GM21515 (cell line): ENCODE measurements at regions not wholly inside any gene's neighbourhood (a gene's known extent, or its start where the extent isn't known, plus 50 kb on each side); places are given as distances from the start of the nearest gene placed in this dataset.
A peak's percentile ranks its signal among the peaks of the same experiment; 100 is the strongest.
"Not testable (repeated sequence)": the region's sequence is repeated elsewhere in the genome, so short reads cannot be mapped to it uniquely, and the experiment has no call there.

ENCODE experiments used
- ATAC-seq: cut with Tn5 transposase; IDR thresholded peaks from one replicate; pipeline ENCODE4 v1.9.1; 2021; ENCODE audit not compliant: unreplicated experiment

DNA sequence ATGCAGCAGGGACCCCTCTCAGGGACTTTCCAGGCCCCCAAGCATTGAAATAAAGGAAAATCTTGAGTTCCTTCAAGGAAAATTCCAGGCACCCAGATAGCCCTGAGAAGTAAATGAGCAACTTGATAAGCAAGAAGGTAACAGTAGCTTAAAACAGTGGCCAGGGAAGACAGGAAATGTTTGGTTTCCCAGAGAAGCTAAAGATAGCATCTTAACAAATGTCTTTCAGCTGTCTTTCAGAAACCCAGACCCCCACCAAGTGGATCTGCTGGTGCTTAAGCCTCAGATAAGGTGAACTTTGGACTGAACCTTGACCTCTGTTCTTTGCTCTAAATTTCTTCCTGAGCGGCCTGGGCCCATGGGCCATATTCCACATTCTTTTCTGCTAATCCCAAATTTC, 117.8 kb upstream of the CST7 start:
- no peak for ATAC-seq

DNA sequence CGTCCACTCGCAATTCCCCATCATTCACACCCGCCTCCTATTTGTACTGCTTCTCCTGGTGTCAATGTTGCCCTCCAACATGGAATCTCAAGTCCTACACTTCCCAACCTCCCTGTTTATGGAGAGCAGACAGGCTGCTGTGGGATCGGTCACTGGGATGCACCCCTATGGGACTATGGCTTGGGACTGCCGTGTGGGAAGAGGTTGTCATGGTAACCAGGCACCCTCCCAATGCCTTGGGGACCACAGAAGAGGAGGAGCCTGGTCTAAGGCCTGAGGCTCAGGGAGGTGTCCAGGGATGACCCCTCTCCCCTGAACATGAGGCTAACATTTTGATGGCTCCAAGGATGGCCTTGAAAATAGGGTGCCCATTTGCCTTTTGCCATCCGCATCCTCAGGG, 116.6 kb upstream of the CST7 start:
- no peak for ATAC-seq

DNA sequence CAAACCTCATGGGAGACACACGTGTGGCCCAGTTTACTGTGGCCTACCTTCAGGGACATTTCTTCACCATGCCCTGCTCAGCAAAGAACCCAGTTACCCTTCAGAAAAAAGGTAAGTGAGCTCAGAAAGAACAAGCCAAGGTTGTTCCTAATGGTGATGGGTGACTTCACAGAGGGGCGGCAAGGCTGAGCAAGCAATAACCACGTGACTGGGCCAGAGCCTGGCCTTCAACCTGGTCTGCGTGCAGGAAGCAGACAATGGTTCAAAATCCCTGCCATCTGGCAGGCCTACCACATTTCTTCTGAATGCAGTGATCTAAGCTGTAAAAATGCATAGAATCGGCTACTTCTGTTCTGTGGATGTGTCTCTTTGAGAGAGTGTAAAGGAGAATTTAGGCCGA, 115.5 kb upstream of the CST7 start:
- no peak for ATAC-seq

DNA sequence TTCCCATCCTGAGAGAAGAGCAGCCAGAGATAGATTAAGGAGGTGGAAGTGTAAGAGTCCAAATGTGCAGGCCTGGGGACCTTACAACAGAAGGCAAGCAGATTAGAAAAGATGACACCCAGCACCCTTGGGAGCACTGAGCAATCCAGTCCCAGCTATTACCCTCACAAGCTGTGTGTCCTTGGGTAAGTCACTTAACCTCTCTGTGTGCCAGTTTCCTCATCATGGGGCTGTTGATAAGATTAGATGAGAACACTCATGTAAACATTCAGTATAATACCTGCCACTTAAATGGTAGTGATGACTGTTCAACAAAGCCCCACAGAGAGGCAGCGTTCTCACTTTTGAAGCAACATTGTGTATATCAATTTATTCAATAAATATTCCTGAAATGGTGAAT, 114.8 kb upstream of the CST7 start:
- ATAC-seq = no peak

DNA sequence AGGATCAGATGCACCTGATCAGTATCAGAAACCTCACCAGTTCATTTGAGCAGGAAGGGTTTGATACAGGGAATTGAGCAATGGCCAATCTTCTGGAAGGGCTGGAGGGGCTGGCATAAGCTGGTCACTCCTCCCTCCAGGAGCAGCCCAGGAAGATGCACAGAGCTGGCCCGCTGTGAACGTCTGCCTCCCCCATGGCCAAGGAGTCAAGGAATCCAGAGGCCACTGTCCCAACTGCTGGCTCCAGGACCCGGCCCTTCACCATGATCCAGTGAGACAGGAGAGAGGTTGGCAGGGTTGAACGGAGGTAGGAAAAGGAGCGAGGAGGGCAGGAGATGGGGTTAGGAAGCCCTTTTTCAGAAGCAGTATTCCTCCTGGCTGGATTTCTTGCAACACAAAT, 113.9 kb upstream of the CST7 start:
- no peak for ATAC-seq

DNA sequence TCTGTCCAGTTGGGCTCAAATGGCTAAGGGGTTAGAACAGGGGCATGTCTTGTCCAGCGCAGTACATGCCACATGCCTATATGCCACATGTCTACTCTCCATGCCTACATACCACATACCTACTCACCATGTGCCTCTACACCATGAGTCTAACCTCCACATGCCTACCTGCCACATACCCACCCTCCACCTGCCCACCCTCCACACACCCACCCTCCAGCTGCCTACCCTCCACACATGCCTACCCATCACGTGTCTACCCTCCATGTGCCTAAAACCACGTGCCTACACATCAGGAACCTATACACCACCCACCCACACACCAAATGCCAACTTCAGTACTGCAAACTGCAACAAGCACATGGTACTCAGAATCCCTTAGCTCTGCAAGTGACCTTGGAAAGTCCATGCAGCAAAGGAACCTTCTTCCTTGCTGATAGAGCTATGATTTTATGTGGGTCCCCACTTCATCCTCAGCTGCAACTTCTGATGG, 113.0 kb upstream of the CST7 start:
- ATAC-seq = no peak

DNA sequence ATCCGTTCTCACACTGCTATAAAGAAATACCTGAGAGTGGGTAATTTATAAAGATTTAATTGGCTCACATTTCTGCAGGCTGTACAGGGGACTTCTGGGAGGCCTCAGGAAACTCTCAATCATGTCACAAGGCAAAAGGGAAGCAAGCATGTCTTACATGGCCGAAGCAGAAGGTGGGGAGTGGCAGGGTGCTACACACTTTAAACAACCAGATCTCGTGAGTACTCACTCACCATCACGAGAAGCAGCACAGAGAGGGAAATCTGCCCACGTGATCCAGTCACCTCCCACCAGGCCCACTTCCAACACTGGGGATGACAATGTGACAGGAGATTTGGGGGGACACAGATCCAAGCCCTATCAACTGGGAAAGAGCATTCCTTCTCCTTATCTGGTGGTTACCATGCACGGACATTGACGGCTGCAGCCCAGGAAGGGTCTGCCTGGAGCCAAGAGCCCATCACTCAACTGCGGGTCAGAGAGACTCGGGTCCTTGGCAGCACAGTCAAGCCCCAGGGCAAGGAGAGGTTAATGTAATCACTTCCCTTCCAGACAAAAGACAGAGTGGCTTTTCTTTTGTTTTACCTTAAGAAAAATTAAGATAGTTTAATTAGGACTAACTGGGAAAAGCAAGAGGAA, 112.3 kb upstream of the CST7 start:
- ATAC-seq = no peak

DNA sequence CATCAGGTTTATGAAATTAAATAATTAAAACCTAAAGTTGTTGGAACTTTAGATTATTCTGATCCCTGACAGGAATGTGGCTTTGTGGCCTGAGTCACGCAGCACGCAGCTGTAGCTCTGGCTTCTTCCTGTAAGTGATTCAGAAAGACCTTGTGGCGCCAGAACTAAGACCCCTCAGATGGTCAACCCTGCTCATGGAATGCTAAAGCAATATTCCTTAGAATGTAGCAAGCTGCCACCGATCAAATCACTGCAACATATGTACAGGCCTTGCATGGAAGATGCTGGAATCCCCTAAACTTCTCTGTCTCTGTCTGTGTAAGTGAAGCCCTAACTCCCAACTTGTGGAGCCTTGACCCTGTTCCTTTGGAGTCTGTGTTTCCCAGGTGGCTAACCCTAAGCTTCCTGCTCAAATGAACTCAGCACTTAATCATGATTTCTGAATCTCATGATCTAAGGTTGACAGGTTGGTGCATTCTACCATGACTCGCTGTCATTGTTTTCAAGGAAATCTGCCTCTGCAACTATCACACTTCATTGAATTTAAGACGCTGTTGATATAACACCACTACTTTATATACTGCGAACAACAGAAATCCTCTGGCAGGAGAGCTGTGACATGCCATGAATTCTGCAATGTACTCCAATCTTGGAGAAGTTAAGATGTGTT, 111.2 kb upstream of the CST7 start:
- ATAC-seq = no peak

DNA sequence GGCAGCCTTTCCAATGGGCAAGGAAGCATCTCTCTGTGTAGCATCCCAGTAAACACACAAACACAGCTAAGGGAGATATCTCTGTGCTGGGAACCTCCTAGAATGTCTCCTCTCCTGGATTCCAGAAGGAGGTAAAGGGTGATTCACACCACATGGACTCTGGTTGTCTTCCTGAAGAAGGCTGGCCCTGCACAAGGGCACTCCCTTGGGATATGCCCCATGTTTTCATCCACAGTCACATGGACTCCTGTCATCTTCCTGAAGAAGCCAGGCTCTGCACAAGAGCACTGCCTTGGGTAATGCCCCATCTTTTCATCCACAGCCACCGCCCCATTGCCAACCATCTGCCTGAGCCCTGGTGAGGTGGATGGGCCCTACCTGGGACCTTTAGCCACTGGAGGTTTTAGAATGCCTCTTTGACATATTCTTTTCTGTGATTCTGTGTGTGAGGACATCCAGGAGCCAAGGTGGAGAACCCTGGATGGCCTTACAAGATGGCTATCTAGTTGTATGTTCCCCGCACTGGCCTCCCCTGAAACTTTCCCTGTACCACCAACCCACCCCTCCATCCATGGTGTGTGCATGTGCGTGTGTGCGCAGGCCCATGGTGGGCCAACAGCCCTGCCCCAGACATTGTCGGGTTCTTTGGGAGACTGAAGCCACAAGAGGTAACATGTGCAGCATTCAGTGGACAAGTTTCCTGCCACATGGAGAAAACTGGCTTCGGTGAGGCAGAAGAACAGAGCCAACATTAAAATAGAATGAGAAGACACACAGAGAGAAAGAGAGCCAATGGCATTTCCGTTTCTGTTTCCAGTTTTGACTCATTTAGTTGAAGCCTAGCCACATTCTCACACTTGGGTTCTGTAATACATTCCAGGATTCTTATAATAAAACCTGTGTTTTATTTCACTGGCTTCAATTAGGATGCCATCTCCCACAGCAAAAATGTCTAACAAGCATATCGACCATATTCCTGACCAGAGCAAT, 110.2 kb upstream of the CST7 start:
- ATAC-seq = no peak

DNA sequence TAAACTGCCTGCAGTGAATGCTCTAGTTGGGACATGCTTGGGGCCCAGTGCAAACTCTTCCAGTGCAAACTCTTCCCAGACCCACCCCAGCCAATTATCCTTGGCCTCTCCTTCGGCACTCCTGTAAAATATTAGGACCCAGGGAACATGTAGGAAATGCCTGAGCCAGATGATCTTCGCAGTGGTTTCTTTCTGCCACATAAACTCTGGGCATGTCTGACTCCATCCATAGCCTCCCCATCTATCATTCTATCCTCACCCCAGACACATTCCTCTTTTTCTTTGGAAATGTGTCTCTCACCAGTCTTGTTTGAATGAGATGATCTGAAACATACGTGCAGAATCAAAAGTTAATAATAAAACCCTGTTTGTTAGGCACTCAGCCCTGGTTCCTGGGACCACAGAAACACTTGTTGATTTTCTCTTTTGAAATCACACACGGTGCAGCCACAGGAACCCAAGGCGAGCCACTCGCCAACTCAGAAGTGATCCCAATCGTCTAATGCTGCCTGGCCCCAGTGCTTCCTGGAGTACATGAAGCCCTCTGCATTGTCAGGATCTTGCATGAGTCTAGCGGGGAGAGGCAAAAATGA, 108.9 kb upstream of the CST7 start:
- ATAC-seq = no peak

DNA sequence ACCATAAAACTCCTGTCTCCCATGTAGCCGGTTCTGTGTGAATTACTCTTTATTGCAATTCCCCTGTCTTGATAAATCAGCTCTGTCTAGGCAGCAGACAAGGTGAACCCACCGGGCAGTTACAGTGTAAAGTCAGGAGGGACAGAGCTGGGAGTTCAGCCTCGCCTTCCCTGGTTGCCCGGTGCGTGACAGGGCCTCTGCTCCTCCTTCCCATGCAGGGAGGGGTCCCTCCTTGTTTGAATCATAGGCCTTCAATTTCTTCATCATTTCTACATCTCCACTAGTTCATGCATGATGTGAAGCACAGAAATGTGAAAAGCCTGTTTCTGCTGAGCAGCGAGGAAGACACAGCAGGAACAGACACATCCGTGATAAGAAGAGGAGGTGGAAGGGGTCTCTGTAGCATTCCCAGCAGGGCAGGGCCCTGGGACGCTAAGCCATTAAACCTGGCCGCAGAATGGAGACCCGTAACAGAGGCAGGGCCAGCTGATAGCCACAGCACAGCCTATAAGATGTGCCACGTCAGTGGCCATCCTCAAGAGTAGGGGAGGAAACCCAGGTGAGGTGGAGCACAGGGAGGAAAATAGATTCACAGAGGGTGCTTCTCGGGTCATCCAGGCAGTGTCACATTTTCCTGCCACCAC, 106.7 kb upstream of the CST7 start:
- ATAC-seq = no peak

DNA sequence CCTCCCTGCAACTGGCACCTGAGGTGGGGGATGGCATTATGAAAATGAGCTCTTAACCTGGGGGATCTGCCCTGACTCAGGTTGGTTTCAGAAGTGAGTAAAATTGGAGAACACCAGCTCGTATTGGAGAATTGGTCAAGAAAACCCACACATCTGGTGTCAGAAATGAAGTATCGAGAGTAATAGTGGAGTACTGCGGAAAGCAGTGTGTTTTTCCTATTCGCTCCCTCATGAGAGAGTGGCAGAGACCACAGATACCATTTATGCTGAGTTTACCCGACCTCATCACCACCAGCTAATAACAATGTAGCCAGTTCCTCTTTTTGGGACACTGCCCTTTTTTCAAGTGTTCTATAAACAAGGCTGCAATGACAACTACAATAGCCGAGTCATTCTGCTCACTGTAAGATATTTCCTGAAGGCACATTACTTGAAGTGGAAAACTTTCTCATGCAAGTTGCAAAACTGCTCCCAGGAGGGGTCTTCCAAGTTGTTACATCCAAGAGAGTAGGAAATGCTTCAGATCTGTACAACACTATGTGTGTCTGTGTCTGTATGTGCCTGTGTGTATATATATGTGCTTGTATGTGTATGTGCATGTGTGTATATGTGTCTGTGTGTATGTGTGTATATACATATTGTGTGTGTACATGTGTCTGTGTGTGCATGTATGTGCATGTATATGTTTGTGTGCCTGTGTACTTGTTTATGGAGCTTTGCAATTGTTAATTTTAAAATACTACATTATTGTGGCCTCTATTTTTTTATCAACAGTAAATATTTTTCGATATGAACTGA, 106.0 kb upstream of the CST7 start:
- peak; percentile 88 for ATAC-seq

DNA sequence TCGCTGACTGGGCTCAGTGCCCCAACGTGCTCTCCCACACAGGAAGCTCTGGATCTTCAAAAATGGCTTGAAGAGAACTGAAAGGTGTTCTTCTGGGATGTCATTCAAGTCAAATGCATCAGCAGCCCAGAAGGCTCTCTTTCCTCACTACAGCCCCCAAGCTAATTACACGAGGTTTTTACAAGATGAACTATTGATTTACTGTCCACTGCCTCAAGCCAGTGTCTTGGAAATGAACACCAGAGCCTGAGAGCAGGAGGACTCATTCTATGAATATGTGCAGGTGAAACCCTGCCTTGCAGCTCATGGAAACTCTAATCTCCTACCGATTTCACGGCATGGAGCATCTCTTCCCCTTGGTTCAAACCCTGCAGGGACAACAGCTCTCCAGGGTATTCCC, 98.9 kb upstream of the CST7 start:
- no peak for ATAC-seq

DNA sequence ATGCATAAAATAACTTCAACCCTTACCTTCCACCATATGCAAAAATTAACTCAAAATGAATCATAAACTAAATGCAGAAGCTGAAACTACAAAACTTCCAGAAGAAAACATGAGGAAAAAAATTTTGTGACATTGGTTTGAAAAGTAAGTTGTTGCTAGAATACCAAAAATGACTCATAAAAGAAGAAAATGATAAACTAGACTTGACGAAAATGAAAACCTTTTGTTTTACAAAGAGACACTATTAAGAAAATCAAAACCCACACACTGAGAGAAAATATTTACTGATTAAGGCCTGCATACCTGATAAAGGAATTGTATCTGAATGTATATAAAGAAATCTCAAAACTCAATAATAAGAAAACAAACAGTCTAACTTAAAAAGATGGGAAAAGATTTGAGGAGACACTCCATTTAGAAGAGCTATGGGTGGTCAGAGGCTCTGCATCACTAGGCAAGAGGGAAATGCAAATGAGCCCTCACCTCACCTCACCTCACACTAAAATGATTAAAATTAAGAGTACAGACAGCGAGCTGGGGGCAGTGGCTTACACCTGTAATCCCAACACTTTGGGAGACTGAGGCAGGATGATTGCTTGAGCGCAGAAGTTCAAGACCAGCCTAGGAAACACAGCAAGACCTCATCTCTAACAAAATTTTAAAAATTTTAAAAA, 97.6 kb upstream of the CST7 start:
- no peak for ATAC-seq

DNA sequence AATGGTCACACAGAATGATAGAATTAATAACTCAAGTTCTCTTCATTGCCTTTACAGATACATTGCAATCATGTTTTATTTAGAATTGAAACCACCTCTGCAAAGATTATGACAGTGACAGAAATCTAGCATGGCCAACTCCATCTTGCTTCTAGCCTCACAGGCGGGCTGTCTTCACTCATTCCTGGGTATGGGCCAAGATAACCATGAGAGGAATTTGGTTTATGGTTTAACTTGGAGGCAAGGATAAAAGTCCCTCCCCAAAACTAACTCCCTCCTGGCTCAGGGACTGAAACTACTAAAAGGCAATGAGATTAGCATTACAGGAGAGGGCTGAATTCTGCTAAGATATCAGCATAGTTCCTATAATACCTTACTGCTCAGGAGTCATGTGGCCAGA, 95.2 kb upstream of the CST7 start:
- no peak for ATAC-seq

DNA sequence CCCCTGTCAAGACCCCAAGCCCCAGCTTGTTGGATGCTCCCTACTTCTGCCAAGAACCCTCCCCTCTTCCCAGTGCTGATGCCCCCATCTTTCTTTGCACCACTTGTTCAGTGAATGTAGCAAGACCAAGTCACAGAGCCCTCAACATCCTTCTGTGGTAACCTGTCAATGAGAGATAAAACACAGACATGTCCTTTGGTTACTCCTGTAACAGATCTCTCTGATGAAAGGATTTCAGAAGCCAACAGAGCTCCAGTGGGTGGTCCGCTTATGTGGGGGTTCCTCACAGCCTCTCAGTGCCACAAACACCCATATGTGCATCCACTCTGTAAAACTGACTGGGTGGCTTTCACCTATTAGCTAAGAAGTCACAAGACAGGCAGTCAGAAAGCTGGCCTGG, 93.2 kb upstream of the CST7 start:
- no peak for ATAC-seq

DNA sequence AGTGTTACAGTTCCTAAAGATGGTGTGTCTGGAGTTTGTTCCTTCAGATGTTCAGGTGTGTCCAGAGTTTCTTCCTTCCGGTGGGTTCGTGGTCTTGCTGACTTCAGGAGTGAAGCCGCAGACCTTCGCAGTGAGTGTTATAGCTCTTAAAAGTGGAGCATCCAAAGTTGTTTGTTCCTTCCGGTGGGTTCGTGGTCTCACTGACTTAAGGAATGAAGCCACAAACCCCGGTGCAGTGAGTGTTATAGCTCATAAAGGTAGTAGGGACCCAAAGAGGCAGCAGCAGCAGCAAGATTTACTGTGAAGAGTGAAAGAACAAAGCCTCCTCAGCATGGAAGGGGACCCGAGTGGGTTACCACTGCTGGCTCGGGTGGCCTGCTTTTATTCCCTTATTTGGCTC, 90.6 kb upstream of the CST7 start:
- ATAC-seq = not testable (repeated sequence)

DNA sequence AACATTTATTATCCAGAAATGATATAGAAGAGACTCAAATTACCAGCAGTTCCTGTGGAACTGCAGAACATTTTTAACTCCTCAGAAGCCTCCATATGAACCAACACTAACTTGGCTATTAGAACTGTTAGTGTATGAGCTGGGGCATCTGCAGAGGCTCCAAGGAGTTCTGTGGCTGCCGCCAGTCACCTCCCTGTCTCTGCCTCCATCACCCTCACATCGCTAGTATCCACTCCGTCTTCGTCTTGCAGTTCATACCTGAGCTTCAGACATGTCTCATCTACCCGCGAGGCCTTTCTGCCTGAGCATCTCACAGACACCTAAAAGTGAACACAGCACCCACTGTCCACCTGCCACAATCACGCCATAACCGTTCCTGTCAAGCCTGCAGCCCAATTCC, 89.5 kb upstream of the CST7 start:
- no peak for ATAC-seq

DNA sequence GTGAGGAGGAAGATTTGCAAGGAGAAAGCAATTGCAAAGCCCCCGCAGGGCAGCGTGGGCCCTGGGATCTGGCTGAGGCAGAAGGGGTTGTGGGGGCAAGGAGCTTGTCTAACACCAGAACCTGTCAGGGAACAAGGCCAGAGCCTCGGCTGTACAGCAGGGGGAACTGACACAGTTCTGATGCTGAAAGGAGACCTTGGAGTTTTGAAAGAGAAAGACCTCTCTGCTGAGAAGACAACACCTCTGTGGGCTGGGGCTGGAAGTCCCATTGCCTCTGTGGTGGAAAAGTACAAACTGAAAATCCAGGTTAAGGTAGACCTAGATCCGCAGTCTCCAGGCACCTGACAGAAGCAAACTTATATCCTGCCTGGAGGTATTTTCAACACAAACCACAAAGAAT, 86.9 kb upstream of the CST7 start:
- ATAC-seq = no peak

DNA sequence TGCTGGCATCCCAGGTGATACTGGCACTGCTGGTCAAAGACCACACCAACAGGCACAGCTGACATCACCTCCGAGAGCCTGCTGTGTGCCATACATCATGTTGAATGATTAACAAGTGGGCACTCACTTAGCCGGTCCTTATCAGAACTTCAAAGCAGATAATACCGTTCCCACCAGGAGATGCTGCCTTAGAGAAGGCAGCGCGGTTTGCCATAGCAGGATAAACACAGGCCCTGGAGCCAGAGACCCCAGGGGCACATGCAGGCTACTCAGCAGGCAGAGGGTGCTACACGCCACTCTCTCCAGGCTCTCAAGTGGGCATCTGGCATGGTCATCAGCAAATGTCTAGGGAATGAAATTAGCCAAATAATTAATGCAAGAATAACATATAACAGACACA, 86.5 kb upstream of the CST7 start:
- ATAC-seq = no peak
